GM21619 (cell line): ENCODE measurements at regions not wholly inside any gene's neighbourhood (a gene's known extent, or its start where the extent isn't known, plus 50 kb on each side); places are given as distances from the start of the nearest gene placed in this dataset.

Source experiments
- ATAC-seq: cut with Tn5 transposase; IDR thresholded peaks from one replicate; pipeline ENCODE4 v1.9.1; 2021; ENCODE audit not compliant: unreplicated experiment

DNA sequence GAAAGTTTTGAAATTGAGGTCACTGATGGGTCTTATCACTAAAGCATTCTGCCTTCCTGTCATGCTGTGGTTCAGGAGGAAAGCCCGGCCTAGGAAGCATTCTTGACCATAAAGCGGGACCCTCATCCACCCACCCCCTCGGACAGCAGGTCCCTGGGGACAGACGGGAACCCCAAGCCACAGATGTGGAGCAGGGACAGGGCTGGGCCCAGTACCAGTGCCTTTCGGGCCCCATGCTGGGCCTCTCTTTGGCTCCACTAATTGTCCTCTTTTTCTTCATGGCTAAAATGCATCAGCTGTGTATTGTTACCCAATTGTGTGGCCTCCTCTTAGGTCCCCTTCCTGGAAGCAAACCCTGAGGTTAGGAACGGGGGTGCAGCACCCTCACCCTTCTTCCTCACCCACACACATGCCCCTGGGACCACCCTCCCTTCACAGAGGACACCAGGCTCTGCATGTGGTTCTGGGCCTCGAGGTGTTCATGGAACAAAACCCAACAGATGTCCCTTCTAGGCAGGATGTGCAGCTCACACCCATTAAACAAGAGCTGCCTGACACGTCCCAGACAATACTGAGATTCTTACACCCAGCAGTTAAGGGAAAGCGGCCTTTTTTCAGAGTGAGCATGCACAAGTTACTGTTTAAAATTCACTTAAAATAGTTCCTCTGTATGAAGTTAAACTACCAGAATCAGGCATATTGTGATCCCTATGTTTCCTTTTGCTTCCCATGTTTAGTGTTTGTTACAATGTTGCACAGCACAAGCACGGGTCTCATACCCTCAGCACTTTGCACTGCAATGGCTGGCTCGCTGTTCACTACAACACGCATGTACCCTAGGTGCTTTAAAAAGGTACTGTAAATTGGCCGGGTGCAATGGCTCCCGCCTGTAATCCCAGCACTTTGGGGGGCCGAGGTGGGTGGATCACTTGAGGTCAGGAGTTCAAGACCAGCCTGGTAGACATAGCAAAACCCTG lies 807.6 kb downstream of the BRD1 start:
- no peak for ATAC-seq

GRCh38 chr22:49018601-49019000 lies 809.1 kb downstream of the BRD1 start:
- ATAC-seq, result no peak

DNA sequence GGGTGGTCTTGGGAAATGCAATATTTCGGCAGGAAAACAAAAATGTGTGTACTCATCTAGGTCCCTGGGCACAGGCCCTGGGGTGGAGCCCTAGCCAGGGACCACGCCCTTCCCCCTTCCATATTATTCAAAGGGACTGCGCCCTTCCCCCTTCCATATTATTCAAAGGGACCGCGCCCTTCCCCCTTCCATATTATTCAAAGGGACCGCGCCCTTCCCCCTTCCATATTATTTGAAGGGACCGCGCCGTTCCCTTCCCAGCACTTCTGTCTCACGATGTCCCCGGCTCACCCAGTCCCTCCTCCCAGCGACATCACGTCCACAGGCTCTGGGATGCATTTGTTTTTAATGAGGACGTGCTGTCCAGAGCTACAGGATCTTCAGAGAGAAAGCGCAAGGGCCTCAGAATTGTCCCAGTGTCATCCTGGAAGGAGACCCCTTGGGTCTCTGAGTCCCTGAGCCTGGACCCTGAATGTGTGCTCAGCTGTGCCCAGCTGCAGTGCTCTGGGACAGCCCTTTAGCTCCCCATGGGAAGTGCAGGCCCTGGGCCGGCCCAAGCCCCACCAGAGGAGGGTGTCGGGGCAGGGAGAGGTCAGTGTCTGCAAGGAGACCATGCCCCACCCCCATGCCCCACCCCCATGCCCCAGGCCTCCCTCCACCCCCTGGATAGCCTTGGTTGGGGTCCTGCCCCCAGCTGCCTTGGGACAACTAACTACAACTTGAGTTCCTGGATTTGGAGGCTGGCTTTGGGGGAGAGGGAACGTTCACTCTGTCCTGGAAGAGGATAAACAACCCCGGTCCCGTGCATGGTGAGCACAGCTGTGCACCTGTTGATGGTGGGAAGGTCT lies 810.0 kb downstream of the BRD1 start:
- no peak for ATAC-seq

DNA sequence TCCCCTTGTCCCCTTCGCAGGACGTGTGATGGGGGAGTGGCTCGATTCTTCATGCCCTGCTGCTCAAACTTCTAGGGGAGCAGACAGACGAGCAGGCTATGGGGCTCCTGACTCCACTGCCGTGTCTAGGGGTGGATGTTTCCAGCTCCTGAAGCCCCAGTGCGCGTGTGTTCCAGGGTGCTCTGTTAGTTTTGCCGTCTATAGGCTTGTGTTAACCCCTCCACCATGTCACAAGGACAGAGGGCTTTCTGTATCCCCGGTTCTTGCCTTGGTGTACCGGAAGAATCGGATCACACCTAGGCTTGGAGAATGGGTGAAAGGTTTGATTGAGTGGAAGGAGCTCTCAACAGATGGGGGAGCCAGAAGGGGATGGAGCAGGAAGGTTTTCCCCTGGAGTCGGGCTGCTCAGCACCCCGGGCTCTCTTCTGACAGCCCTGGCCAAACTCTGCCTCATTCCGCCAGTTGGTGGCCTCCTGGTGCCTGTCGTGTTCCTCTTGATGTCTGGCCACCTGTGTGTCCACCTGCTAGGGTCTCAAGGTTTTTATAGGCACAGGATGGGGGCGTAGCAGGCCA lies 810.7 kb downstream of the BRD1 start:
- ATAC-seq, result no peak

DNA sequence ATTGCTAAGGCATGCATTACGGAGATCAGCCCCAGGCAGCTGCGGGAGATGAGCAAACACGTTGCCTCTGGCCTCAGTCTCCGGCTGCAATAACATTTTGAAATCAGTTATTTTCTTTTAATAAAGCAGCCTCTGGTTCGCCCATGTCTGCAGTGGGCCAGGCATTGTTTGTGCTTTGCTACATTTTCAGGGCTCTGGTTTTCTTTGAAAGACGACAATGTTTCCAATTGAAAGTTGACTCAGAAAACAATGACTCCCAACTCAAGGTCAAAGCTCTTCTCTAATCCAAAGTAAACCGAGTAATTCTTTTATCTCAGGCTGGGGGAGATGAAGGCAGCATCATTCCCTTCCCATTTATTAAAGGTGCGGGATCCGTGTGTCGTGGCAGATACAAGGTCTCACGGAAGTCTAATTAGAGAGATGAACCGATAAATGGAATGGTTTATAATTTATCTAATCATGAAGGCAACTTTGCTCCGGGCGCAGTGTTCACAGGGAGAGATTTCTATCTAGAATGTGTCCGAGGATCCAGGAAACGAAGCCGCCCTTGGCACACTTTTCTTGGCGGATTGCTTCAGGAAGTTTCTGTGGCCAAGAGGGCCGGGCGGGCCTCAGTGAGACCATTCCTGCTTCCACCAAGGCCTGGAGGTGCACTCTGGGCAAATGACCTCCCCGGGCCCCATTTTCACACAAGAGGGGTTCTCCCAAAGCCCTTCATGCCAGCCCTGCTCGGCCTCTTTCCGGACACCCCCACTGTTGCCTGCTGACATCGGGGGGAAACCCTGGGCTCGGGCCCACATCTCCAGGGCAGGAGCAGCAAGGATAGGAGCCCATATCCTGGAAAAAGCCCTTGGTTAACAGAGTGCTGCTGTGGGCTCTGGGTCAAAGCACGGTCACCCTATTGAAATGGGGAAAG lies 811.4 kb downstream of the BRD1 start:
- no peak for ATAC-seq

DNA sequence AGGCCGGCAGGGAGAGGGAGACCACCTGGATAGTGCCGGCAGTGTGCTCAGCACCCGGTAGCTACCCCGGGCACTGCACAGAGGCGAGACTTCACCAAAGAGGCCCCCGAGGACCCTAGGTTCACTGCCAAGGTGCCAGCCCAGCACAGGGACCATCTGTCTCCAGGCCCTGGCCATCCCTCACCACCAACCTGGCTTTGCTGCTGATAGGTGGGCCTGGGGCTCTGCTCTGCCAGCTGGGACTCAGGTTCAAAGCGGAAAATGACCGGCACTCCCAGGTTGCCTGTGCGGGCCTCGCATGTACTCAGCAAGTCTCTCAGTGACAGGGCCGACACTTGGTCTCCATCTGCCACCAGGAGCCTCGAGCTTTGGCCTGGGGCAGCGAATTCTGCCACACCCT lies 812.2 kb downstream of the BRD1 start:
- no peak for ATAC-seq

DNA sequence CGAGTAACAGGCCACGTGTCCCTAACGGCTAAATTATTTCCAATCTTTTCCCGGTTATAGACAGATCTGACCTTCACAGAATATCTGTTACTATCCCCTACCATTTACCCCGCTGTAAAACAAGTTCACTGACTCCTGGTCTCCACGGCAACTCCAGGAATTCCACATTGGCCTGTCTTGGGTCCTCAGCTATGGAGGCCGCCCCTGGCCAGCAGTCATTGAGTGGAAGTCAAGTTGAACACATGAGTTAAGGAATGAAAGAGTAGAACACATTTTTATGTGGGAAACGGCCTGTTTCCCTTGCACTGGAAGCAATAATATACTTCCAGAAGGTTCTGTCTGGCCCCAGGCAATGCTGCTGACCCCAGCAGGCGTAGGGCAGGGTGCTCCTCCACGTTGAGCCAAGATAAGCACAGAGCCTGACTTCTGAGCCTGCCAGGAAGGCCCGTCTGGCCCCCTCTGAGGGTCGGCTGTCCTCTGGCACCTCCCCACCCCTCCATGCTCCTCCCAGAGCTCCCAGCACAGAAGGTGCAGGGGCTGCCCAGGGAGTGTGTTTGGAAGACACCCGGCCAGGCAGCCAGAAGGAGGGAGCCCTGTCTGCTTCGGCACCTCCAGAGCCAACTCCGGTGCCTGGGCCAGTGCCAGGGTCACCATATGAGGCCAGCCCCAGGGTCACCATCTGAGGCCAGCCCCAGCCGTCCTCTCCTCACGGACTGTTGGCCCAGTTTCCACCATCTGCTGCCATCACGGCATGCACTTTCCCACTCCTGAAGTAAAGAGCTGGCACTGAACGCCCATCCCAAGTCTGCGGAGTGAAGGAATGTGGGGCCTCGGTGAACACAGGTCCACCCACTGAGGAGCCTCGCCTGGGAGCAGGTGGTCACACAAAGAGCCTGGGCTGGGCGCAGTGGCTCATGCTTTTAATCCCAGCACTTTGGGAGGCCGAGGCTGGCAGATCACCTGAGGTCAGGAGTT lies 813.2 kb downstream of the BRD1 start:
- ATAC-seq, result no peak

GRCh38 chr22:49013707-49014106 lies 814.0 kb downstream of the BRD1 start:
- no peak for ATAC-seq

- ATAC-seq, result no peak
These were observed 814.8 kb downstream of the BRD1 start for GRCh38 chr22:49012712-49013395.

DNA sequence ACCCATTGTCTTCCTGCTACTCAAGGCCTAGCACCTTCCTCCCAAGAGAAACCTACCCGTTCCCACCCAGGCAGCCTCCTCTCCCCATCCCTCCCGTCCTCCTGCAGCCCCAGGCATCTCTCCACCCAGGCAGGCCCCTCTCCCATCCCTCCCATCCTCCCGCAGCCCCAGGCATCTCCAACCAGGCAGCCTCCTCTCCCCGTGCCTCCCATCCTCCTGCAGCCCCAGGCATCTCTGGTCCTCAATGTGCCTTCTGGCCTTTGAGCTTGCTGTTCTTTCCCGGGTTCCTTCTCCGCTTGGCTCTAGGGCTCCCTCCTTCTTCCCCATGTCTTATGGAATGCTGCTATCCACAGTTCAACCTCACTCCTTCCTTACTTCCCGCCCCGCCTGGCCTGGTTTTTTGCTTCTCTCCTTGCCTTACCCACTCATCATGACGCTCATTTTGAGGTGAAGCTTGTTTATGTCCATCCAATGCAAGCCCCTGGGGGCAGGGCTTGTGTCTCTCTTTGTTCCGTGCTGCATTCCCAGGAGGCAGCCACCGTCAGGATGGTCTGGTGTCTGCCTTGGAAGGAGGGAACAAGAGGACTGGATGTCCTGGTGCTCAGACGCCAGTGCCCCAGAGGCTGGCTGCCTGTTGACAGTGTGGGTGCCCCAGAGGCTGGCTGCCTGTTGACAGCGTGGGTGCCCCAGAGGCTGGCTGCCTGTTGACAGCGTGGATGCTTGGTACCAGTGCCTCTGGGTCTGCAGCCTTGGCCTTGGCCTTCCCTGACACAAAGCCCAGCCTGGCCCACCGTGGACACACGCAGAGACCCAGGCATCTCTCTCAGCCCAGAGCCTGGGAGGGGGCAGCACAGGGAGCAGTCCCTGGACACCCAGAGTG lies 815.7 kb downstream of the BRD1 start:
- ATAC-seq, result no peak

DNA sequence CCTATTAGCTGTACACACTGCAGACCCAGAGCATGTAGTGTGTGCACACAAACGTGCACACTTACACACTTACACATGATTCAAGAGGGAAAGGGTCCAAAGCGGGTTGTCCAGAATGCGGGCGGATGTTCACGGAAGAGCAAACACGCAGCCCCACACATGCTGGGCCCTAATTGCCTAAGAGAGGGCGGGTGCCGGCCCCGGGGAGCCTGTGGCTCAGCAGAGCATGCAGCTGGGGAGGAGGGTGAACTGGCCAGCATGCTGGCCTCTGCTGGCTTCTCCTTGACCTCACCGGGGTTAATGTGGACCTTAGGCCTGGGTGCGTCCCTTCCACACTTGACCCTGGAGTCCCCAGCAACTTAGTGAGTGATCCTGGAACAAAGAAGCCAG lies 816.3 kb downstream of the BRD1 start:
- ATAC-seq, result no peak

- ATAC-seq, result no peak
These were observed 816.8 kb downstream of the BRD1 start for GRCh38 chr22:49010901-49011300.

DNA sequence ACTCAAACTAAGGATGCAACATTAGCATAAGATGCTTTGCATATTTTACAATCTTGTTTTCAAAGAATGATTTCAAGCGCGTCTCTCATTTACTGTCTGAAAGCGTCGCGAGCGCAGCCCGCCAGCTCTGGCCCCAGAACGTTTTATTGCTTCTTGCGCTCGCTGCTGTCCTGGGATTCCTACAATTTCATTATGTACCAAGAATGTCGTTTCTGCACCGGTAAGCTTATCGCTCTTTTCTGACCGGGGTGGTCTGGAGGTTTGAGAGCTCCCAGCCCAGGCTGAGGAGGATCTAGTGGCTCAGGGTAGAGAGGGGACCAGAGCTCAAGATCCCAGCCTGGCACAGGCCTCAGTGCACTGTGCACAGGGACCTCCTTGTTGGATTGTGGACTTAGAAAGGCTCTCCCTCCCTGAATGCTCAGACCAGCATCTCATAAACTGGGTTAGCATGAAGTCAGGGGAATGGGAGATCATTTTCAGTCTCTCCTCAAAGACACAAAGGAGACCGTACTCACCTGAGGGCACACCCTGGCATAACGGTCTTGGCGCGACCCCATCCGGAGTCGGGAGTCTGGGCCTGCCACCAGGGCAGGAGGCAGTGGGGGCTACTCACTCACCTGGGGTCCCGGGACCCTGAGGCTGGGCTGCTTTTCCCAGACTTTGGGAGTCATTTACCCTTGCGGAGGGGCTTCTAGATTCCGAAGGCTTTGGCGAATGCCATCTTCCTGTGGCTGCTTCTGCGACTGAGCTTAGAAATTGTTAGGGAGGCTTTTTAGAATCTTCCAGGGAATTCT lies 817.4 kb downstream of the BRD1 start:
- no peak for ATAC-seq

DNA sequence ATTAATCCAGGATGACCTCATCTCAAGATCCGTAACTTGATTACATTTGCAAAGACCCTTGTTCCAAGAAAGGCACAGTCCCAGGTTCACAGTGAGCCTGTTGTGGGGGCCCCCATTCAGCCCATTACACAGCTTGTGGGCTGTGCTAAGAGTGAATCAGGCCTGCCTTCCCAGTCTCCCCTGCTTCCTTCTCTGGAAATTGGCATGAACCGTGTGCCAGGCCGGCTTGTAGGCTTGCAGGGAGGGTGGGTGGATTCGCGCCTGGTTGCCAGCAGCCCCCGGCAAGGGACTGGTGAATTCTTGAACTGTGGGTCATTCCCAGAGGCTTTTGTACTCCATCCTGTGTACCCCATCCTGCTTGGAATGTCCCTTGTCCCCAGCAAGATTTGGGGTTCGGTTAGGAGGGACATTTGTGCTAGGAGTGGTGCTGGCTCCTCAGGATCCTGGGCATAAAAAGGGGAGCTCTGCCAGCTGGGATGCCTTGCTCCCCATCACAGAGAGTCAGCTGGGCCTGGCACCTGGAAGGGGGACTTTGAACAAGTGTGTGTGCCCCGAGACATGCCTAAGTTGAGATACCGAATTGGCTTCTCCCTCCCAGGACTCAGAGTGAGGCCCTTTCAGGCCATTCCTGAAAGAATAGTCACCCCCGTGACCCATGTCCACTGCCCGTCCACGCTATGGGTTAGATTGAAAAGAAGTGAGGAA lies 818.2 kb downstream of the BRD1 start:
- ATAC-seq, result no peak

GRCh38 chr22:49008682-49009235 lies 818.9 kb downstream of the BRD1 start:
- ATAC-seq, result no peak

DNA sequence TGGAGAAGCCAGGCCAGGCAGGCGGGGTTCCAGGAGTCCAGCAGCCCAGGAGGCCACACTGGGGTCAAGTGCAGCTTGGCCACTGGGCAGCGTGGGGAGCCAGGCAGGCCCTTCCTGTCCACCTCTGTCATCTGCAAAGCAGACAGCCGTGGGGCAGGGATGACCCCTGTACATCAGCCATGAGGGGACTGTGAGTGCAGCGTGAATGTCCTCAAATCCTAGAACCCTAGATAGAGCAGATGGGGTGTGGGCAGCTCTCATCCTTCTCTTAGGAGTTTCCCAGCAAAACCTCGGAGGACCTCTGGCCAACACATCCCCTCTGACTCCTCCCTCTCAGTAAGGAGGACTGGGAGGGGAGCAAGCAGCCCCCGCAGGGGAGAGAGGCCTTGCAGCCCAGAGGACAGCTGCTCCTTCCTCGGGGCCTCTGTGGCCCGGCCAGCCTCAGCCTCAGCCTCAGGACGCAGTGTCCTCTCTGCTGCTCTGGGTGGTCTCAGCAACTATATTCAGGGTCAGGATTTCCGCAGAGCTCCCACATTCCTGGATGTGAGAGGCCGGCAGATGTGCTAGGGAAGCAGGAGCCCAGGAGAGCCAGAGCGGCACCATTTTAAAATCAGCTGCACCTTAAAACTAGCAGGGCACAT lies 820.5 kb downstream of the BRD1 start:
- ATAC-seq, result no peak
